Suprapubic skin (tissue), 4 donors: ENCODE measurements at regions not wholly inside any gene's neighbourhood (a gene's known extent, or its start where the extent isn't known, plus 50 kb on each side); places are given as distances from the start of the nearest gene placed in this dataset.
"Not testable (repeated sequence)": the region's sequence is repeated elsewhere in the genome, so short reads cannot be mapped to it uniquely, and the experiment has no call there.

Experiments used
- DNase-seq, 2 donors: peaks; one replicate each; pipeline ENCODE4 v3.0.0-alpha.2; 2019; ENCODE audit warnings: low spot score in 2 of 2
- H3K27ac ChIP-seq: fragments of 200-600 bp; sonication (generic); one replicate; pipeline ENCODE4 v1.5.1; 2019
- H3K27me3 ChIP-seq: fragments of 200-600 bp; sonication (generic); one replicate; pipeline ENCODE4 v1.5.1; 2019
- H3K36me3 ChIP-seq: fragments of 200-600 bp; sonication (generic); one replicate; pipeline ENCODE4 v1.5.1; 2019
- H3K4me1 ChIP-seq: fragments of 200-600 bp; sonication (generic); one replicate; pipeline ENCODE4 v1.5.1; 2019
- H3K4me3 ChIP-seq: fragments of 200-600 bp; sonication (generic); one replicate; pipeline ENCODE4 v1.5.1; 2019; ENCODE audit warnings: mild to moderate bottlenecking
- H3K9me3 ChIP-seq: fragments of 200-600 bp; sonication (generic); one replicate; pipeline ENCODE4 v1.5.1; 2019
- CTCF ChIP-seq, 2 donors: fragments of 200-600 bp in 1 of 2; fragments of 450-650 bp in 1 of 2; sonication (generic) in 1 of 2; IDR thresholded peaks; one replicate each; pipeline ENCODE4 v1.5.1; 2016 to 2019; ENCODE audit warnings: antibody characterized with exemption in 2 of 2, mild to moderate bottlenecking in 1 of 2, moderate library complexity in 1 of 2
- EP300 ChIP-seq: sonication (generic); formaldehyde crosslinking; IDR thresholded peaks from one replicate; pipeline ENCODE4 v1.6.1; 2017; ENCODE audit warnings: antibody characterized with exemption
- POLR2A ChIP-seq, 2 donors: fragments of 450-650 bp; IDR thresholded peaks; one replicate each; pipeline ENCODE4 v1.6.1; 2017; ENCODE audit warnings: antibody characterized with exemption in 2 of 2, mild to moderate bottlenecking in 2 of 2, moderate library complexity in 2 of 2
- POLR2AphosphoS5 ChIP-seq, 3 donors: sonication (generic); formaldehyde crosslinking; IDR thresholded peaks; one replicate each; pipeline ENCODE4 v1.6.1; 2017; ENCODE audit warnings: antibody characterized with exemption in 3 of 3
- WGBS: methylation state at CpG from one replicate; pipeline ENCODE4 v1.1.5; 2018; 5-methylcytosine and 5-hydroxymethylcytosine counted together

DNA sequence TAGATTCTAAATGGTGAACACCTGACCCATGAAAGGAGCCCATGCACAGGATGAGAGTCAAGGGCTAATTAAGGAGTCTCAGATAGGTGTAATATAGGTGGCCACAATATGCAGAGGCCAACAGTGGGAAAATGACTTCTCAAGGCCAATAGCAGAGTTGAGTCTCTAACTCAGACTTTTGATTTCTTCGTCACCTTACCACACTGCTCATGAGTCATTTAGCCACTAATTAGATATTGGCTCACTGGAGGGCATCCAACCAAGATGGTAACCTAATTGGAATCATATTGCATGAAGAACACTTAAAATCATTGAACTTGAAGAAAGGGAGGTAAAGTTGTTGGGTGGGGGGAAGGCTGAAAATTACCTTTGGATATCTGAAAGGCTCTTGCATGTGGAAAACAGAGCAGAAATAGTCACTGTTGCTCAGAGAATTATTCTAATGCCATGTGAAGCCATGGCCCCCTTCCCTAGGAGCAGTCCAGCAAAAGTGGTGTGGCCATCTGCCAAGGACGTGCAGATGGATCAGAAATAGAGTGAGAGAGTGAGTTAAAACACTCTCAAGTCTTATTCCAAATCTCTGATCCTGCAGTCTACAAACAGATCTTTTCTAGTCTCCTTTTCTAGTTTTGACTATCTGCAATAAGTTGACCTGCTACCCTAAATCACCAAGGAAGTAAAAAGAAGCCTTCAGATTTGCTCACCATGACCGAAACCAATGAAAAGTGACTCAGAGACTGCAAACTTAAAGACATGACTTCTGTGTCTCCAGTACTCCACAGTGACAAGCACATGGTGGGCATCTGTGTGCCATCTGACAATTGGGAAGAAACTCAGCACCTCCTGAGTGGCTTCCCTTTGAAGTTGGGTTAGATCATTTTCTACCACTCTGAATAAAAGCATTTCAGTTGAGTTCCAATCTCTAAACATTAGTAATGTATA lies 93.9 kb upstream of the C1QTNF7 start:
- Histone ChIP-seq H3K4me3 (no peak overlapping the region), H3K27me3 (no peaks in the 10 kb centered on the region), H3K27ac (peak overlapping the region; percentile 15), H3K9me3 (no peaks in the 10 kb centered on the region), H3K4me1 (peaks cover 6% of the 10 kb centered on the region), H3K36me3 (no peaks in the 10 kb centered on the region)
- 62% methylated on average over 3 of the region's 3 CpGs for WGBS
- TF ChIP-seq CTCF (IDR thresholded peaks at IDR 0.05) (no peak), EP300 (no peak), POLR2AphosphoS5 (IDR thresholded peaks at IDR 0.05) (no peak), POLR2A (IDR thresholded peaks at IDR 0.05) (no peak)
- DNase-seq: no peak

GRCh38 chr4:15336410-15337167 lies 91.2 kb upstream of the C1QTNF7 start:
- no peaks in the 10 kb centered on the region for H3K36me3 ChIP-seq
- no peak for DNase-seq
- H3K9me3 ChIP-seq: no peaks in the 10 kb centered on the region
- H3K4me3 ChIP-seq: no peak overlapping the region
- no peaks in the 10 kb centered on the region for H3K27me3 ChIP-seq
- no peak overlapping the region for H3K27ac ChIP-seq
- TF ChIP-seq EP300 (no peak), POLR2AphosphoS5 (IDR thresholded peaks at IDR 0.05) (no peak), CTCF (IDR thresholded peaks at IDR 0.05) (no peak), POLR2A (IDR thresholded peaks at IDR 0.05) (no peak)
- WGBS: 81% methylated on average over 8 of the region's 8 CpGs
- peaks cover 6% of the 10 kb centered on the region for H3K4me1 ChIP-seq

DNA sequence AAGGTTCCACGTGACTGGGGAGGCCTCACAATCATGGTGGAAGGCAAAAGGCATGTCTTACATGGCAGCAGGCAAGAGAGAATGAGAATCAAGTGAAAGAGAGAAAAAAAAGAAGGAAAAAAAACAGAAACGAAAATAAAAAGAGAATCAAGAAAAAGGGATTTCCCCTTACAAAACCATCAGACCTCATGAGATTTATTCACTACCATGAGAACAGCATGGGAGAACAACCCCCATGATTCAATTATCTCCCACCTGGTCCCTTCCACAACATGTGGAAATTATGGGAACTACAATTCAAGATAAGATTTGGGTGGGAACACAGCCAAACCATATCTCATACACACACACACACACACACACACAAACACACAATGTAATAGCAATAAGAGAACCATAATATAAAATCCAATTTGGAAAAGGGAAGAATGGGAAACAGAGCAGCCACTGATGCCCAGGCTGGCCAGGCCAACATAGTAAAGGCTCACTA lies 90.6 kb upstream of the C1QTNF7 start:
- not testable (repeated sequence) for H3K27ac ChIP-seq, H3K4me3 ChIP-seq, H3K4me1 ChIP-seq, H3K27me3 ChIP-seq, H3K36me3 ChIP-seq, DNase-seq, H3K9me3 ChIP-seq
- 65% methylated on average over 2 of the region's 2 CpGs for WGBS

DNA sequence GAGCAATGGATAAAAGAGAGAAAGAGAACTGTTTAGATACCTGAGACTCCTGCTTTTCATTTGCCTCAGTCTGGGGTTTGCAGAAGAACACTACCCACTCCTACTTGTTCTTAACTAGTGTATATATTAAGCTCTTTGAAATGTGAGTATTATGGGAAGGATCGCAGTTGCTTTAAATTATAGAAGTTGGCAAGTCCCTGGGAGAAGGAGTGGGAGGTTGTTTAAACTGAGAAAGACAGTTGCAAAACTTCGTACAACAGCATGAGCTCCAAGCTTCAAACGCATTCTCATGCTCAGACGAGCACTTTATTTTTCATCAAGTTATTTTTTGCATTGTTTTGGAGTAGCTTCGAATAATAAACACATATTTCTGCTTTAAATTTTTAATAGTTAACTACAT lies 88.1 kb upstream of the C1QTNF7 start:
- no peak for DNase-seq

DNA sequence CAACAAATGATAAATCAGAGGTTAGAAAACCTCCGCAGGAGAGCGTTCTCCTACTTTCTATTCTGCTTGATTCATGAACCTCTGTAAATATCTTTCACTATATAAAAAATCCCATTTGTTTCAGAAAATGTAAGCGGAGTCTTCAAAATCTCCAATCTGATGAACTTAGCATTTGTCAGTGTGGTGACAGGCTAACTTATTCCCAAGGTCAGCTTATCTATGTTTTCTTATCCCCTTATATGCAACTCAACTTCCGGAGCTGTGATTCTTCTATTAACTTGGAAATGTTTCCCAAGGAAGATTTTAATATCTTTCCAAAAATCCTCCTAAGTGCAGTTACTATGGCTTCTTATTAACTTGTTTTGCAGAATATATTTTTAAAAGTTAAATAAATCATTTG lies 87.5 kb upstream of the C1QTNF7 start:
- Histone ChIP-seq H3K27ac (peak overlapping the region; percentile 25), H3K36me3 (no peaks in the 10 kb centered on the region), H3K4me3 (peak overlapping the region; percentile 19), H3K9me3 (no peaks in the 10 kb centered on the region), H3K4me1 (peaks cover 9% of the 10 kb centered on the region), H3K27me3 (no peaks in the 10 kb centered on the region)
- DNase-seq: no peak
- no peak for TF ChIP-seq EP300
- no peak for TF ChIP-seq POLR2AphosphoS5 (IDR thresholded peaks at IDR 0.05)
- TF ChIP-seq POLR2A (IDR thresholded peaks at IDR 0.05): no peak
- TF ChIP-seq CTCF (IDR thresholded peaks at IDR 0.05): no peak
- WGBS: 55% methylated on average over 4 of the region's 4 CpGs

More for the DNA sequence above, 88.1 kb upstream of the C1QTNF7 start:
- Histone ChIP-seq H3K36me3 (no peaks in the 10 kb centered on the region), H3K27ac (peak overlapping the region; percentile 25), H3K4me1 (peaks cover 4% of the 10 kb centered on the region), H3K27me3 (no peaks in the 10 kb centered on the region), H3K4me3 (peak overlapping the region; percentile 19), H3K9me3 (no peaks in the 10 kb centered on the region)
- WGBS: 40% methylated on average over 5 of the region's 5 CpGs
- TF ChIP-seq EP300: no peak
- TF ChIP-seq POLR2A (IDR thresholded peaks at IDR 0.05): no peak
- TF ChIP-seq POLR2AphosphoS5 (IDR thresholded peaks at IDR 0.05): no peak
